GM19328 (cell line): ENCODE measurements at regions not wholly inside any gene's neighbourhood (a gene's known extent, or its start where the extent isn't known, plus 50 kb on each side); places are given as distances from the start of the nearest gene placed in this dataset.
"Not testable (repeated sequence)": the region's sequence is repeated elsewhere in the genome, so short reads cannot be mapped to it uniquely, and the experiment has no call there.

Experiments
- ATAC-seq: cut with Tn5 transposase; IDR thresholded peaks from one replicate; pipeline ENCODE4 v1.9.1; 2021; ENCODE audit warnings: mild to moderate bottlenecking, moderate library complexity; ENCODE audit not compliant: unreplicated experiment

- no peak for ATAC-seq
Observed at GRCh38 chr4:24369507-24370029, 214.8 kb downstream of the DHX15 start.

GRCh38 chr4:24368801-24369200 lies 215.6 kb downstream of the DHX15 start:
- no peak for ATAC-seq

- ATAC-seq: no peak
Observed at GRCh38 chr4:24364852-24365251, 219.5 kb downstream of the DHX15 start.

GRCh38 chr4:24364249-24364648 lies 220.1 kb downstream of the DHX15 start:
- ATAC-seq: no peak

- ATAC-seq: no peak
Observed at GRCh38 chr4:24363751-24364150, 220.6 kb downstream of the DHX15 start.

- ATAC-seq: no peak
Observed at GRCh38 chr4:24352112-24352511, 232.2 kb downstream of the DHX15 start.

- ATAC-seq: not testable (repeated sequence)
Observed at GRCh38 chr4:24349168-24349996, 235.0 kb downstream of the DHX15 start.

- no peak for ATAC-seq
Observed at GRCh38 chr4:24339260-24339659, 245.1 kb downstream of the DHX15 start.

GRCh38 chr4:24337451-24338190 lies 246.7 kb downstream of the DHX15 start:
- ATAC-seq: no peak

GRCh38 chr4:24335616-24336015 lies 248.7 kb downstream of the DHX15 start:
- no peak for ATAC-seq

GRCh38 chr4:24334906-24335305 lies 249.4 kb downstream of the DHX15 start:
- ATAC-seq: no peak

- ATAC-seq: no peak
Observed at GRCh38 chr4:24330573-24330972, 253.8 kb downstream of the DHX15 start.

GRCh38 chr4:24330172-24330571 lies 254.2 kb downstream of the DHX15 start:
- ATAC-seq: no peak

GRCh38 chr4:24328711-24329110 lies 255.6 kb downstream of the DHX15 start:
- no peak for ATAC-seq

- no peak for ATAC-seq
Observed at GRCh38 chr4:24328310-24328709, 256.0 kb downstream of the DHX15 start.

- ATAC-seq: no peak
Observed at GRCh38 chr4:24322995-24323394, 261.4 kb downstream of the DHX15 start.

- ATAC-seq: no peak
Observed at GRCh38 chr4:24322511-24322910, 261.8 kb downstream of the DHX15 start.

- no peak for ATAC-seq
Observed at GRCh38 chr4:24321616-24322015, 262.7 kb downstream of the DHX15 start.

- no peak for ATAC-seq
Observed at GRCh38 chr4:24321131-24321530, 263.2 kb downstream of the DHX15 start.

GRCh38 chr4:24319387-24319786 lies 265.0 kb downstream of the DHX15 start:
- no peak for ATAC-seq

- ATAC-seq: no peak
Observed at GRCh38 chr4:24315056-24315455, 269.3 kb downstream of the DHX15 start.
